ENCODE measurements at regions not wholly inside any gene's neighbourhood (a gene's known extent, or its start where the extent isn't known, plus 50 kb on each side); places are given as distances from the start of the nearest gene placed in this dataset.
A peak's percentile ranks its signal among the peaks of the same experiment; 100 is the strongest.
"Not testable (repeated sequence)": the region's sequence is repeated elsewhere in the genome, so short reads cannot be mapped to it uniquely, and the experiment has no call there.

DNA sequence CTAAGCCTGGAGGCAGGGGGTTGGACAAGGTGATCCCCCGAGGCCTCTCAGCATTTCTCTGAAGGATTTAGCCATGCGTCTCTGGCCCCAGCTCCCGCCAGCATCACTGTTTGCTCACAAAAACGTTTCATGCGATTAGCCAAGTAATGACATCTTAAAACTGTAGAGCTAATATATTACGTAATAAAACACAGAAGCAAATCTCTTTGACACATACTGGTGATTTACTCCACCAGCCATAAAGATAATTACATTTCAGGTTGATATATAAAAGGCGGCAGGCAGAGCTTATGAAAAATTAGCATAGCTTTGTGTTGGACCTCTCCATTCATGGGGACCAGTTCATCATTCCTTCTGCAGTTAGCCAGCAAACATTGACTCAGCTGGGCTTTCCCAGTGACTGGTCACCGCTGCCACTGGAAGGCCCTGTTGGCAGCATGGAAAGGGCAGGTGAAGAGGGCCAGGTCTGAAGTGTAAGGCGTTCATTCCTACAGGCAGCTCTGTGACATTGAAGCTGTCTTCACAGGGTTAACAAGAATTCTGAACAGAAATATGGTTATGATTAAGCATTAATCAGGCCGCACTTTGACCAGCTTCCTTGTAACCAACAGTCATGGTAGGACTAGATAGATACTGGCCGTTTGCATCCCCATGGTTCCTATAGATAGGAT, 150.3 kb downstream of the NECTIN1 start:
- TF ChIP-seq CTCF (IDR thresholded peaks at IDR 0.05; ENCODE audit: insufficient read depth, low read depth, low read length, missing control alignments) = no peak
- H3K4me3 ChIP-seq (ENCODE audit: low read length) = no peak overlapping the region
- DNase-seq (ENCODE audit: low read depth) = peak; percentile 21

DNA sequence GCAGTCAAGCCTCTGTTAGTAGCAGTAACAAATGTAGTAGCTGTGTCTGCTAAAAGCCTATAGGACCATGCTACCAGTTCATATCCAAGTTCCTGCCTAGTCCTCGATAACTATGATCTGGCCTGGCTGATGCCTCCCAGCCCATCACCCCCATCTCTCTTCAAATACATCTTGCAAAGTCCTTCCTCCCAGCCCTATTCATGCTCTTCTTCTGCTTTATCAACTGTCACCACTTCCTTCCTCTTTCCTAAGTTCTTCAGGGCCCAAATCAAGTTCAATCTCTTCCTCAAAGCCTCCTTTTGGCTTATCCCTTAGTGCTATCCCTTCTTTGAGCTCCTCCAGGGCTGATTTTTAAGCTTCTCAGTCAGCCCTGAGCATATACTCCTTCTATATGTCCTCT, 150.9 kb upstream of the THY1 start:
- no peak overlapping the region for H3K4me3 ChIP-seq (ENCODE audit: low read length)
- no peak for DNase-seq (ENCODE audit: low read depth)
- TF ChIP-seq CTCF (IDR thresholded peaks at IDR 0.05; ENCODE audit: insufficient read depth, low read depth, low read length, missing control alignments) = no peak

DNA sequence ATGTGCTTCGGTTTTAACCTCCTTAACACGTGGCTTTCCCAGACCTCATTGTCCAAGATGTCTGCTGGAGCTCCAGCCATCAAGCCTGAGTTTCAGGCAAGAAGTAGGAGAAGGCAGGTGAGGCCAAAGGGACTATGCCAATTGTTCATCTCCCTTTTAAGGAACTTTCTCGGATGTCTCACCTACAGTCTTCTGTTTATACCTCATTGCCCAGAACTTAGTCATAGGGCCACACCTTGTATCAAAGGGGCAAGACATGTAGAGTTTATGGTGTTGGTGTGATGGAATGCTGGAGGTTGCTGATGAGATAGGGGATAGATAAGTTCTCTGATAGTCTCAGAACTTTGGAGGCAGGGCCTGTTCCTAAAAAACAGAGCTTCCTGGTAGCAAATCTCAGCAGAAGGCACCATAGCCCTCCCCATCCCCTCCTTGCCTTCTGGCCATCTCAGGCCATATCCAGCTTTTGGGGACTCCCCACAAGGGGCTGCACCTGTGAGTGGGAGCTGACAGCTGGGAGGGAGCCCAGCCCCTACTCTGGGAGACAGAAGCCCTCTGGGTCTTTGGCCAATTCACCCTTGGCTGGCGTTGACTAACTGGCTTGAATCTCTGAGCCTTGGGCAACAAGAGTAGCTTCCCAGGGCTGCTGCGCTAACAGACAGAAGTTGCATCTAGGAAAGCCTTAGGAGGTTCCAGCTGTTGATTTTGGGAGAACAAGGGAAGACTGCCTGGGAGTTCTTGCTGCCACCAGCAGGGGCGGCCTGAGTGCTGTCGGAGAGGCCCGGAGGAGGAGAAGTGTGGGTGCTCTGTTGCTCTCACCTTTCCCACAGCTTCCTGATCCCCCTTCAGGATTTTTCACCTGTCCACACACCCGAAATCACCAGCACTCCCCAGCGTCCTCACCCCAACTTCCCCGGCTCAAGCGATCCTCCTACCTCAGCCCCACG, 149.8 kb upstream of the THY1 start:
- peak; percentile 82 for DNase-seq (ENCODE audit: low read depth)
- TF ChIP-seq CTCF (IDR thresholded peaks at IDR 0.05; ENCODE audit: insufficient read depth, low read depth, low read length, missing control alignments) = no peak
- no peak overlapping the region for H3K4me3 ChIP-seq (ENCODE audit: low read length)

GRCh38 chr11:119571311-119571710, 148.3 kb upstream of the THY1 start:
- TF ChIP-seq CTCF (IDR thresholded peaks at IDR 0.05; ENCODE audit: insufficient read depth, low read depth, low read length, missing control alignments) = no peak
- DNase-seq (ENCODE audit: low read depth) = no peak
- no peak overlapping the region for H3K4me3 ChIP-seq (ENCODE audit: low read length)

- no peak overlapping the region for H3K4me3 ChIP-seq (ENCODE audit: low read length)
- no peak for TF ChIP-seq CTCF (IDR thresholded peaks at IDR 0.05; ENCODE audit: insufficient read depth, low read depth, low read length, missing control alignments)
- DNase-seq (ENCODE audit: low read depth) = peak; percentile 64
Measured at GRCh38 chr11:119567688-119568582, 145.0 kb upstream of the THY1 start.

DNA sequence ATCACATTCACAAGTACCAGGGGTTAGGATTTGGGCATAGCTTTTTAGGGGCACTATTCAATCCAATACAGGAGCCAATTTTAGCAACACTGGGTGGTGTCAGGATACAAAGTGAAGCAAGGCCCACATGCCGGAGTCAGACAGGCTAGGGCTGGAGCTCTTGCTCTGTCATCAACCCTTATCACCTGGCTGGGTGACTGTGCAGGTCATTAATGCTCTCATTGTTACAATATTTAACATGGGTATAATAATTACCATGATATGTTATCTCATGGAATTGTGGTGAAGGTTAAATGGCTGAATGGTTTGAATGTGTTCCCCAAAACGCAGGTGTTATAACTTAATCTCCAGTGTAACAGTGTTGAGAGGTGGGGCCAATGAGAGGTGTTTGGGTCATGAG, 143.3 kb upstream of the THY1 start:
- no peak for DNase-seq (ENCODE audit: low read depth)
- no peak for TF ChIP-seq CTCF (IDR thresholded peaks at IDR 0.05; ENCODE audit: insufficient read depth, low read depth, low read length, missing control alignments)
- H3K4me3 ChIP-seq (ENCODE audit: low read length) = no peak overlapping the region

- DNase-seq (ENCODE audit: low read depth); H3K4me3 ChIP-seq (ENCODE audit: low read length): not testable (repeated sequence)
Measured at GRCh38 chr11:119565693-119566092, 142.7 kb upstream of the THY1 start.
